ENCODE measurements at regions not wholly inside any gene's neighbourhood (a gene's known extent, or its start where the extent isn't known, plus 50 kb on each side); places are given as distances from the start of the nearest gene placed in this dataset.

DNA sequence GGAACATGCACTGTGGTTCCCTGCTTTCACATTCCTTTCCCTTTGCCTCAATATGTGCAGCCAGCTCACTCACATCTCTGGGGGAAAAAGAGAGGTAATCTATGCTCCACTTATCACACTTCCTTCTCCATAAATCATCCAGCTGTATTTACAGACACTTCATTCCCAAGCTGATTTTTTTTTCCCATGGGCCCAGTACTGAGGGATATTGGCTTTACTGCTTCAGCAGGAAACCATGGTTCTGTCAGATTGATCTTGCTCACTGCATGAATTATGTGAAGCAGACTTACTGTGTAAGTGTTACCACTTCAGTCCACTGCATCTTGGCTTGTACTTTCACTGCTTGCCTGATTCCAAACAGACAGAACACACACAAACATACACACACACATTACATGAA, 555.6 kb downstream of the CCER1 start:
- TF ChIP-seq, protein P1, sequence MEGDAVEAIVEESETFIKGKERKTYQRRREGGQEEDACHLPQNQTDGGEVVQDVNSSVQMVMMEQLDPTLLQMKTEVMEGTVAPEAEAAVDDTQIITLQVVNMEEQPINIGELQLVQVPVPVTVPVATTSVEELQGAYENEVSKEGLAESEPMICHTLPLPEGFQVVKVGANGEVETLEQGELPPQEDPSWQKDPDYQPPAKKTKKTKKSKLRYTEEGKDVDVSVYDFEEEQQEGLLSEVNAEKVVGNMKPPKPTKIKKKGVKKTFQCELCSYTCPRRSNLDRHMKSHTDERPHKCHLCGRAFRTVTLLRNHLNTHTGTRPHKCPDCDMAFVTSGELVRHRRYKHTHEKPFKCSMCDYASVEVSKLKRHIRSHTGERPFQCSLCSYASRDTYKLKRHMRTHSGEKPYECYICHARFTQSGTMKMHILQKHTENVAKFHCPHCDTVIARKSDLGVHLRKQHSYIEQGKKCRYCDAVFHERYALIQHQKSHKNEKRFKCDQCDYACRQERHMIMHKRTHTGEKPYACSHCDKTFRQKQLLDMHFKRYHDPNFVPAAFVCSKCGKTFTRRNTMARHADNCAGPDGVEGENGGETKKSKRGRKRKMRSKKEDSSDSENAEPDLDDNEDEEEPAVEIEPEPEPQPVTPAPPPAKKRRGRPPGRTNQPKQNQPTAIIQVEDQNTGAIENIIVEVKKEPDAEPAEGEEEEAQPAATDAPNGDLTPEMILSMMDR (IDR thresholded peaks at IDR 0.05) = no peak
- no peak for TF ChIP-seq POLR2A (IDR thresholded peaks at IDR 0.05)
